Natural killer cell (primary cell): ENCODE measurements at regions not wholly inside any gene's neighbourhood (a gene's known extent, or its start where the extent isn't known, plus 50 kb on each side); places are given as distances from the start of the nearest gene placed in this dataset.

Source experiments
- ATAC-seq, 3 donors: fragments of 150-1000 bp in 2 of 3; fragments of 200-7000 bp in 1 of 3; cut with Tn5 transposase; 1 replicate in 1 of 3; 2 replicates in 2 of 3; pipeline ENCODE4 v1.10.0; 2021; ENCODE audit warnings: mild to moderate bottlenecking in 2 of 3, moderate library complexity in 2 of 3
- DNase-seq, 2 donors: peaks; one replicate each; pipeline versions ENCODE4 v3.0.0 to v3.0.0-alpha.2; 2013 to 2021; ENCODE audit warnings: mixed read lengths in 1 of 2
- H3K27ac ChIP-seq: one replicate; pipeline ENCODE4 v1.5.1; 2013; ENCODE audit warnings: mild to moderate bottlenecking, low read length
- H3K27me3 ChIP-seq: one replicate; pipeline ENCODE4 v1.6.1; 2013; ENCODE audit warnings: low read length; ENCODE audit not compliant: control insufficient read depth, insufficient read depth
- H3K36me3 ChIP-seq: one replicate; pipeline ENCODE4 v1.6.1; 2013; ENCODE audit warnings: low read length; ENCODE audit not compliant: control insufficient read depth, insufficient read depth
- H3K4me1 ChIP-seq: one replicate; pipeline ENCODE4 v1.6.1; 2013; ENCODE audit warnings: low read length; ENCODE audit not compliant: control insufficient read depth, insufficient read depth
- H3K4me3 ChIP-seq: one replicate; pipeline ENCODE4 v1.5.1; 2013; ENCODE audit warnings: low read length
- H3K9me3 ChIP-seq: one replicate; pipeline ENCODE4 v1.6.1; 2013; ENCODE audit warnings: low read length; ENCODE audit not compliant: control insufficient read depth, insufficient read depth
- H3K27ac Mint-ChIP-seq, 2 donors: one replicate each; pipeline ENCODE4 v1.8.0; 2022; ENCODE audit warnings: mild to moderate bottlenecking in 2 of 2, mixed read lengths in 2 of 2, moderate library complexity in 1 of 2
- H3K27me3 Mint-ChIP-seq, 2 donors: one replicate each; pipeline ENCODE4 v1.8.0; 2022; ENCODE audit warnings: low read depth in 2 of 2, mixed read lengths in 2 of 2
- H3K36me3 Mint-ChIP-seq: one replicate; pipeline ENCODE4 v1.8.0; 2022; ENCODE audit warnings: mixed read lengths
- H3K4me1 Mint-ChIP-seq, 2 donors: one replicate each; pipeline ENCODE4 v1.8.0; 2022; ENCODE audit warnings: mixed read lengths in 2 of 2
- H3K4me3 Mint-ChIP-seq: one replicate; pipeline ENCODE4 v1.8.0; 2022; ENCODE audit warnings: mild to moderate bottlenecking, moderate library complexity, mixed read lengths
- H3K9me3 Mint-ChIP-seq, 2 donors: one replicate each; pipeline ENCODE4 v1.8.0; 2022; ENCODE audit warnings: mixed read lengths in 2 of 2
- WGBS: methylation state at CpG from one replicate; pipeline ENCODE4 v1.1.7; 2013; ENCODE audit warnings: missing lambda C conversion rate; ENCODE audit not compliant: insufficient coverage; 5-methylcytosine and 5-hydroxymethylcytosine counted together
- intact Hi-C: fragments of 100-400 bp; cut with micrococcal nuclease; formaldehyde crosslinking; loops from one replicate; pipeline ENCODE4 v1.14.2; 2022
- TF ChIP-seq, protein P1 (sequence below): fragments of 200-600 bp; IDR thresholded peaks from one replicate; pipeline ENCODE4 v1.8.0; 2022; ENCODE audit warnings: antibody characterized with exemption

GRCh38 chr21:28113718-28114117 is 879.0 kb downstream of the LTN1 start:
- H3K9me3 ChIP-seq: no peaks in the 10 kb centered on the region
- no peak for DNase-seq
- Mint-ChIP-seq H3K4me1 (no peaks in the 10 kb centered on the region), H3K36me3 (no peaks in the 10 kb centered on the region), H3K27ac (no peak overlapping the region), H3K4me3 (no peak overlapping the region), H3K9me3 (peaks cover 11 to 12% of the 10 kb centered on the region in 2 donors), H3K27me3 (peaks cover 0 to 3% of the 10 kb centered on the region in 2 donors)
- no peaks in the 10 kb centered on the region for H3K27me3 ChIP-seq
- no peaks in the 10 kb centered on the region for H3K4me1 ChIP-seq
- ATAC-seq: no peak
- H3K27ac ChIP-seq: no peak overlapping the region
- intact Hi-C loops: no loop called here
- H3K36me3 ChIP-seq: no peaks in the 10 kb centered on the region
- no peak overlapping the region for H3K4me3 ChIP-seq
- TF ChIP-seq, protein P1, sequence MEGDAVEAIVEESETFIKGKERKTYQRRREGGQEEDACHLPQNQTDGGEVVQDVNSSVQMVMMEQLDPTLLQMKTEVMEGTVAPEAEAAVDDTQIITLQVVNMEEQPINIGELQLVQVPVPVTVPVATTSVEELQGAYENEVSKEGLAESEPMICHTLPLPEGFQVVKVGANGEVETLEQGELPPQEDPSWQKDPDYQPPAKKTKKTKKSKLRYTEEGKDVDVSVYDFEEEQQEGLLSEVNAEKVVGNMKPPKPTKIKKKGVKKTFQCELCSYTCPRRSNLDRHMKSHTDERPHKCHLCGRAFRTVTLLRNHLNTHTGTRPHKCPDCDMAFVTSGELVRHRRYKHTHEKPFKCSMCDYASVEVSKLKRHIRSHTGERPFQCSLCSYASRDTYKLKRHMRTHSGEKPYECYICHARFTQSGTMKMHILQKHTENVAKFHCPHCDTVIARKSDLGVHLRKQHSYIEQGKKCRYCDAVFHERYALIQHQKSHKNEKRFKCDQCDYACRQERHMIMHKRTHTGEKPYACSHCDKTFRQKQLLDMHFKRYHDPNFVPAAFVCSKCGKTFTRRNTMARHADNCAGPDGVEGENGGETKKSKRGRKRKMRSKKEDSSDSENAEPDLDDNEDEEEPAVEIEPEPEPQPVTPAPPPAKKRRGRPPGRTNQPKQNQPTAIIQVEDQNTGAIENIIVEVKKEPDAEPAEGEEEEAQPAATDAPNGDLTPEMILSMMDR: no peak

DNA sequence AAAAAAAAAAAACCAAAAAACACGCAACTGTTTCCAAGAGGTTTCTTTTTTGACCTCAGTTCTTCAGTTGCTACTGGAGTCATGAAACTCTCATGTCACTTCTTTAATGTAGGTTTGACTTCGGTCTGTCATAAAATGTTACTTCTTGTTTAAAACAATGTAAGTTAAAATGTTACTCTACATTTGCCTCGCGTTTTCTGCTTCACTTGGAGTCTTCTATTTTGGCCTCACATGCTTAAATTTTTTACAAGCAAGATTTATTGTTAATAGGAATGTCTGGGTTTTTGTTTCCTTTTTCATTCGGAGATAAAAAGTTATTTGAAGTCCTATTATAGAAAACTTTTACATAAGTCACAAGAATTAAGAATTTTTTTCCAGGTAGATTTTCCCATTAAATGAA is 880.2 kb downstream of the LTN1 start:
- Mint-ChIP-seq H3K9me3 (peaks cover 7 to 9% of the 10 kb centered on the region in 2 donors), H3K4me3 (no peak overlapping the region), H3K36me3 (no peaks in the 10 kb centered on the region), H3K4me1 (no peaks in the 10 kb centered on the region), H3K27ac (no peak overlapping the region), H3K27me3 (peaks cover 0 to 3% of the 10 kb centered on the region in 2 donors)
- Histone ChIP-seq H3K27me3 (no peaks in the 10 kb centered on the region), H3K4me3 (no peak overlapping the region), H3K9me3 (no peaks in the 10 kb centered on the region), H3K36me3 (no peaks in the 10 kb centered on the region), H3K4me1 (no peaks in the 10 kb centered on the region), H3K27ac (no peak overlapping the region)
- intact Hi-C loops: no loop called here
- 85% methylated on average over 4 of the region's 5 CpGs for WGBS
- no peak for DNase-seq
- TF ChIP-seq, protein P1: no peak
- no peak for ATAC-seq

- Mint-ChIP-seq H3K36me3 (no peaks in the 10 kb centered on the region), H3K9me3 (peaks cover 9 to 11% of the 10 kb centered on the region in 2 donors), H3K27ac (no peak overlapping the region), H3K4me1 (no peaks in the 10 kb centered on the region), H3K27me3 (peaks cover 0 to 3% of the 10 kb centered on the region in 2 donors), H3K4me3 (no peak overlapping the region)
- Histone ChIP-seq H3K36me3 (no peaks in the 10 kb centered on the region), H3K4me3 (no peak overlapping the region), H3K4me1 (no peaks in the 10 kb centered on the region), H3K27ac (no peak overlapping the region), H3K9me3 (no peaks in the 10 kb centered on the region), H3K27me3 (no peaks in the 10 kb centered on the region)
- ATAC-seq (no peak), DNase-seq (no peak)
- TF ChIP-seq, protein P1: no peak
- 83% methylated on average over 7 of the region's 7 CpGs for WGBS
- intact Hi-C loops: no loop called here
Observed at GRCh38 chr21:28111151-28111619, 881.5 kb downstream of the LTN1 start.

- no peaks in the 10 kb centered on the region for H3K36me3 ChIP-seq
- TF ChIP-seq, protein P1: no peak
- H3K4me1 Mint-ChIP-seq: no peaks in the 10 kb centered on the region
Observed at GRCh38 chr21:28110716-28111115, 882.0 kb downstream of the LTN1 start.

More at GRCh38 chr21:28110716-28111115, 882.0 kb downstream of the LTN1 start:
- no peaks in the 10 kb centered on the region for H3K9me3 ChIP-seq
- no peak overlapping the region for H3K4me3 ChIP-seq
- intact Hi-C loops: no loop called here
- ATAC-seq: no peak
- WGBS: no CpG with 5 or more reads among the region's 3 CpGs
- no peak for DNase-seq
- H3K27ac ChIP-seq: no peak overlapping the region
- H3K4me1 ChIP-seq: no peaks in the 10 kb centered on the region
- no peaks in the 10 kb centered on the region for H3K36me3 Mint-ChIP-seq
- H3K4me3 Mint-ChIP-seq: no peak overlapping the region
- H3K27me3 ChIP-seq: no peaks in the 10 kb centered on the region
- no peak overlapping the region for H3K27ac Mint-ChIP-seq
- H3K9me3 Mint-ChIP-seq: peaks cover 7 to 11% of the 10 kb centered on the region in 2 donors
- H3K27me3 Mint-ChIP-seq: peaks cover 0 to 3% of the 10 kb centered on the region in 2 donors
